MM.1S (cell line): ENCODE measurements at regions not wholly inside any gene's neighbourhood (a gene's known extent, or its start where the extent isn't known, plus 50 kb on each side); places are given as distances from the start of the nearest gene placed in this dataset.

Experiments
- DNase-seq: peaks from one replicate; pipeline ENCODE4 v3.0.0-alpha.2; 2015
- H2AFZ ChIP-seq: fragments of 300-600 bp; sonication (generic); 2 replicates; pipeline ENCODE4 v1.6.0; 2016; ENCODE audit warnings: antibody characterized with exemption, low read length
- H3F3A ChIP-seq: fragments of 300-600 bp; sonication (generic); 2 replicates; pipeline ENCODE4 v1.6.1; 2016; ENCODE audit warnings: mild to moderate bottlenecking, antibody characterized with exemption, low read length, moderate library complexity, mixed read lengths; ENCODE audit not compliant: insufficient read depth
- H3K27ac ChIP-seq: fragments of 300-600 bp; sonication (generic); 2 replicates; pipeline ENCODE4 v1.5.1; 2016; ENCODE audit warnings: mild to moderate bottlenecking, low read length
- H3K27me3 ChIP-seq: fragments of 300-600 bp; sonication (generic); replicated peaks from 2 replicates; pipeline ENCODE4 v1.6.0; 2016; ENCODE audit warnings: low read length; ENCODE audit not compliant: insufficient read depth
- H3K36me3 ChIP-seq: fragments of 300-600 bp; sonication (generic); replicated peaks from 2 replicates; pipeline ENCODE4 v1.6.1; 2016; ENCODE audit warnings: mild to moderate bottlenecking, low read length, mixed read lengths; ENCODE audit not compliant: insufficient read depth
- H3K4me1 ChIP-seq: fragments of 300-600 bp; sonication (generic); 2 replicates; pipeline ENCODE4 v1.6.1; 2016; ENCODE audit warnings: low read length, mixed read lengths
- H3K4me2 ChIP-seq: fragments of 300-600 bp; sonication (generic); 2 replicates; pipeline ENCODE4 v1.6.0; 2016; ENCODE audit warnings: low read depth, low read length
- H3K4me3 ChIP-seq: fragments of 300-600 bp; sonication (generic); 2 replicates; pipeline ENCODE4 v1.5.1; 2016; ENCODE audit warnings: low read length, mixed read lengths
- H3K79me2 ChIP-seq: fragments of 300-600 bp; sonication (generic); 2 replicates; pipeline ENCODE4 v1.6.1; 2016; ENCODE audit warnings: mixed run types, low read length, mixed read lengths
- H3K9ac ChIP-seq: fragments of 300-600 bp; sonication (generic); 2 replicates; pipeline ENCODE4 v1.6.1; 2016; ENCODE audit warnings: low read length, mixed read lengths
- H3K9me2 ChIP-seq: fragments of 300-600 bp; sonication (generic); replicated peaks from 2 replicates; pipeline ENCODE4 v1.6.1; 2016; ENCODE audit warnings: mild to moderate bottlenecking, low read length, mixed read lengths; ENCODE audit not compliant: insufficient read depth
- H3K9me3 ChIP-seq: fragments of 300-600 bp; sonication (generic); replicated peaks from 2 replicates; pipeline ENCODE4 v1.6.1; 2016; ENCODE audit warnings: mild to moderate bottlenecking, low read length, mixed read lengths; ENCODE audit not compliant: insufficient read depth
- H4K20me1 ChIP-seq: fragments of 300-600 bp; sonication (generic); 2 replicates; pipeline ENCODE4 v1.6.1; 2016; ENCODE audit warnings: mild to moderate bottlenecking, low read length, moderate library complexity, mixed read lengths; ENCODE audit not compliant: insufficient read depth
- CTCF ChIP-seq: fragments of 300-600 bp; sonication (generic); IDR thresholded peaks from 2 replicates; pipeline ENCODE4 v1.5.1; 2016; ENCODE audit warnings: antibody characterized with exemption, low read length, mixed read lengths
- EZH2 ChIP-seq: fragments of 300-600 bp; sonication (generic); optimal IDR thresholded peaks from 2 replicates; pipeline ENCODE3; 2017; ENCODE audit warnings: low read depth, mild to moderate bottlenecking, antibody characterized with exemption, low read length, mixed read lengths
- EZH2phosphoT487 ChIP-seq: fragments of 300-600 bp; sonication (generic); IDR thresholded peaks from 2 replicates; pipeline ENCODE4 v1.6.1; 2018; ENCODE audit warnings: antibody characterized with exemption, low read length

- no peak overlapping the region for H3K4me2 ChIP-seq
- TF ChIP-seq EZH2phosphoT487 (no peak), EZH2 (no peak), CTCF (no peak)
- H3K36me3 ChIP-seq = no peaks in the 10 kb centered on the region
- no peaks in the 10 kb centered on the region for H3K79me2 ChIP-seq
- H3K4me3 ChIP-seq = no peak overlapping the region
- no peak overlapping the region for H3K27ac ChIP-seq
- H3K9me2 ChIP-seq = no peaks in the 10 kb centered on the region
- H3K27me3 ChIP-seq = no peaks in the 10 kb centered on the region
- H4K20me1 ChIP-seq = no peaks in the 10 kb centered on the region
- no peaks in the 10 kb centered on the region for H3F3A ChIP-seq
- DNase-seq = no peak
- H2AFZ ChIP-seq = no peak overlapping the region
- no peaks in the 10 kb centered on the region for H3K9me3 ChIP-seq
- no peak overlapping the region for H3K9ac ChIP-seq
- H3K4me1 ChIP-seq = no peaks in the 10 kb centered on the region
Measured at GRCh38 chr12:124085419-124086296, 112.6 kb downstream of the ZNF664 start.

- Histone ChIP-seq H2AFZ (no peak overlapping the region), H3K9me2 (no peaks in the 10 kb centered on the region), H3K4me2 (no peak overlapping the region), H3K4me3 (no peak overlapping the region), H3K9ac (no peak overlapping the region), H4K20me1 (no peaks in the 10 kb centered on the region), H3K27me3 (no peaks in the 10 kb centered on the region), H3K9me3 (no peaks in the 10 kb centered on the region), H3F3A (no peaks in the 10 kb centered on the region), H3K79me2 (no peaks in the 10 kb centered on the region), H3K27ac (no peak overlapping the region), H3K4me1 (no peaks in the 10 kb centered on the region), H3K36me3 (no peaks in the 10 kb centered on the region)
- no peak for TF ChIP-seq EZH2phosphoT487
- TF ChIP-seq EZH2 = no peak
- TF ChIP-seq CTCF = no peak
- no peak for DNase-seq
Measured at GRCh38 chr12:124086299-124086898, 113.4 kb downstream of the ZNF664 start.

- H3K36me3 ChIP-seq = no peaks in the 10 kb centered on the region
- H3F3A ChIP-seq = no peaks in the 10 kb centered on the region
- H3K4me2 ChIP-seq = no peak overlapping the region
- no peaks in the 10 kb centered on the region for H3K79me2 ChIP-seq
- H4K20me1 ChIP-seq = no peaks in the 10 kb centered on the region
- DNase-seq = no peak
- H3K9me2 ChIP-seq = no peaks in the 10 kb centered on the region
- no peak overlapping the region for H3K9ac ChIP-seq
- TF ChIP-seq EZH2phosphoT487 (no peak), CTCF (no peak), EZH2 (no peak)
- no peaks in the 10 kb centered on the region for H3K9me3 ChIP-seq
- H3K27ac ChIP-seq = no peak overlapping the region
- no peak overlapping the region for H2AFZ ChIP-seq
- H3K4me1 ChIP-seq = no peaks in the 10 kb centered on the region
- H3K4me3 ChIP-seq = no peak overlapping the region
- H3K27me3 ChIP-seq = no peaks in the 10 kb centered on the region
Measured at GRCh38 chr12:124087266-124088051, 114.4 kb downstream of the ZNF664 start.
